HG03039 (cell line): ENCODE measurements at regions not wholly inside any gene's neighbourhood (a gene's known extent, or its start where the extent isn't known, plus 50 kb on each side); places are given as distances from the start of the nearest gene placed in this dataset.
A peak's percentile ranks its signal among the peaks of the same experiment; 100 is the strongest.

ENCODE experiments used
- ATAC-seq: cut with Tn5 transposase; IDR thresholded peaks from one replicate; pipeline ENCODE4 v1.9.1; 2021; ENCODE audit warnings: mild to moderate bottlenecking, moderate library complexity; ENCODE audit not compliant: unreplicated experiment

DNA sequence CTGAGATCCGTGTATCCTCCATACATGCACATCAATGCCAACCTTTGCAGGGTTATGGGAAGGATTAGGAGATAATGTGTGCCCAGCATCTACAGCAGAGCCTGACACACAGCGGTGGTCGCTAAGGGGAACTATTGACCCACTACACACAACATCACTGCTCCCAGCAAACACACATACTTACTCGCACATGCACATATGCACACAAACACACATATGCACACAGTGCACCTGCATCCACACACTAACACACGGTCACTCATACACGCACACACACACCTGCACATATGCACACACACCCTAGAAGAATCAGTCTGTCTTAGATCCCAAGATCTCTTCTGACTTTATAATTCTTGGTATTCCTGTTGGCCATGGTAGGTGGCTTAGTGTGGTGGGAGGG lies 118.3 kb downstream of the GYPC start:
- ATAC-seq, result no peak

DNA sequence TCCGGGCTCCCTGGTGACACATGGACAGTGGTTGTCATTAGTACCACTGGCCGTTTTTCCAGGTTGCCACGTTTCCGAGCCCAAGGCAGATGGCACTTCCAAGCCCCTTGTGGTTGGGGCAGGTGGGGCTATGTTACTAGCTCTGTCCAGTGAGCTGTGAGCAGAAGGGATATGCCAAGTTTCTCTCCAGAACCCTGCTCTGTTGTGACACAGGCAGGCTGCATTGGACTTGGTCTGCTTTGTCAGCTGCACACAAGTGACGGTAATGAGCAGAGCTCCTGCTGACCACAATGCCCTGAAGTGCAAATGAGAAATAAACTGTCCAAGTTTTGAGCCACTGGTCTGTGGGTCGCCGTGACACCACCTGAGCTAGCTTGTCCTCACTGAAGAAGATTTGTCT lies 118.8 kb downstream of the GYPC start:
- ATAC-seq, result no peak

DNA sequence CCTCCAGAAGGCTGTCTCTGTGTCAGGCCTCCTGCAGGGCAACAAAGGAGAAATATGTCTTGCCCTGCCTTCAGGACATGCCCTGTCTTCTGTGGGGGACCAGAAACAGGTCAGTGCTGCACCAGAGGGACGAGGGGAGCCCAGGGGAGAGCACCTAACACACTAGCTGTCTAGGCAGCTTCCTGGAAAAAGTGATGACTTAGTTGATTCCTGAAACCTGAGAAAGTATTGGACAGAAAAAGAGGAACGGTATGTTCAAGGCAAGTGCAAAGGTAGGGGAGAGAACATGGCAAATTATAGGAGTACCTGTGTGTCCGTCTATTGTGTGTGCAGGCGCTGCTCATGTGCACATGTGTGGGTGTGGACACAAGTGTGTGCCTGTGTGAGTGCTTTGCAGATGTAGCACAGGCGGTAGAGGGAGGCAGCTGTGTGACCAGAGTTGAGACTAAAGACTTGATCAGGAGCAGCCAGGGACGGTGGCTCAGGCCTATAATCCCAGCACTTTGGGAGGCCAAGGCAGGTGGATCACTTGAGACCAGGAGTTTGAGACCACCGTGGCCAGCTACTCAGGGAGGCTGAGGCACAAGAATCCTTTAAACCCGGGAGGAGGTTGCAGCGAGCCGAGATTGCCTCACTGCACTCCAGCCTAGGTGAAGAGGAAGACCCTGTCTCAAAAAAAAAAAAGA lies 119.5 kb downstream of the GYPC start:
- no peak for ATAC-seq

DNA sequence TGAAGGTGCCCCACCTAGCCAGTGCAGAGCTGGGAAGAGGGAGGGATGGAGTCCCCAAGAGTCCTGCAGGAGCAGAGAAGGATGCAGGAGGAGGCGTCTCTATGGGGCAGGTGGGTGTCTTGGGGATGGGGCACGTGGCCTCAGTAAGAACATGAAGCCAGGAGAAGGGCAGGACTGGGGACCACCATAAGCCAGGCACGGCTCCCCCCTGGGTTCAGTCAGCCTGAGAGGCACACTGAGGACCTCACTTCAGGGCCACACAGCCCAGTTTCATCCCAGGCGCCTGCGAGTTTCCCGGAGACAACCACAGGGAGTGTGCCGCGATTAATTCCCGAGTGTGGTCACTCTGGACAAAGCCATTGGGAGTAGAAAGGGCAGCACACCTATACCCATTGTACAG lies 120.3 kb downstream of the GYPC start:
- no peak for ATAC-seq

DNA sequence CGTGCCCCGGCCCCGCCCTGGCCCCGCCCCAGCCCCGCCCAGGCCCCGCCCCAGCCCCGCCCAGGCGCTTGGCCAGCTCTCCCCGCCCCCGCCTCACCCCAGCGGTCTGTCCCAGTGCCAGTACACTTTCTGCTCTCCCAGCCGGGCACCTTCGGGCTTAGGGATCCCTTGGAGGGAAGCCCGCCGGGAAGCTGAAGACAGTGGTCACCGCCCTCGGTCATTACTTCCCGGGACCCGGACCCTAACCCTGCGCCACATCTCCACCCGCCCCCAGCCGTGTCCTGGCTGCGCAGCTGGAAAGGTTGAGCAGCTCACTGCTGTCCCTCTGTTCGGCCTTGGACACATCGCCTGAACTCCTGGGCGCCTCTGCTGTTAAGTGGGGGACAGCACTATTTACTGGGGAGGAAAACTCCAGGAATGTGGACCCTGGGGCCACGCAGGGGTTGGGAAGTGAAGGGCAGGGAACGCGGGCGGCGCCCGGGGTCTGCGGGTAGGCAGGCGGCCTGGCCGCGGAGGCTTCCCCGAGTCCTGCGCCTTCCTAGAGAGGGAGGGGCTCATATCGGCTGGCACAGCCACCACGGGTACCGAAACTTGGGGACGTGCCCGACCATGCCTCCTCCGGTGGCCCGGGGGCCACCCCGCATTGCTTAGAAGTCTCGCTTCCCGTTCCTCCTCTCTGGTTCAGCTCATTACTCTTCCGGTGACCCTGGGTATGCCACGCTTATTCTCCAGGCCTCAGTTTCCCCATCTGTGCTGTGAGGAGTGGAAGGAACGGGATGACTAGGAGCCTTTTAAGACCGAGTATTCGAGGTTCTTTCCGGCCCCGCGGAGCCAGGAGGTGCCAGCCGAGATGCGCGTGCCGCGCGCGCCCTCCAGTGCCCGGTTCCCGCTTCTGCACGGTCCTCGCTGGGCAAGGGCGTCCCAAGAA lies 121.0 kb downstream of the GYPC start:
- peak; percentile 87 for ATAC-seq

DNA sequence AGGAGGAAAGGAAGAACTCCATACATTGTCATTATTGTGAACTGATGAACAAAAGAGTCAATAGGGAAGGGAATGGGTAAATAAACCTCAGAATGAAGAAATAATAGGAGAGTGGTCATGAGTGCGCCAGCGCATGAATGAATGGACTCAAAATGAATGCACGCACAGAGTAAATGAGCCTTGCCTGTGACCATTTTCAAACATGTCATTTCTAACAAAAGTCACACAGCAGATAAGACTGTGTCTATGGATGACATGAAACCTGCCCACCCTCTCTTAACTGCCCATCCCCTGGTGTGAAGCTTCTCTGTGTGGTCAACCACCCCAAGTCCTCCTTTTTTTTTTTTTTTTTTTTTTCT lies 121.1 kb upstream of the TEX51 start:
- ATAC-seq, result peak; percentile 11

DNA sequence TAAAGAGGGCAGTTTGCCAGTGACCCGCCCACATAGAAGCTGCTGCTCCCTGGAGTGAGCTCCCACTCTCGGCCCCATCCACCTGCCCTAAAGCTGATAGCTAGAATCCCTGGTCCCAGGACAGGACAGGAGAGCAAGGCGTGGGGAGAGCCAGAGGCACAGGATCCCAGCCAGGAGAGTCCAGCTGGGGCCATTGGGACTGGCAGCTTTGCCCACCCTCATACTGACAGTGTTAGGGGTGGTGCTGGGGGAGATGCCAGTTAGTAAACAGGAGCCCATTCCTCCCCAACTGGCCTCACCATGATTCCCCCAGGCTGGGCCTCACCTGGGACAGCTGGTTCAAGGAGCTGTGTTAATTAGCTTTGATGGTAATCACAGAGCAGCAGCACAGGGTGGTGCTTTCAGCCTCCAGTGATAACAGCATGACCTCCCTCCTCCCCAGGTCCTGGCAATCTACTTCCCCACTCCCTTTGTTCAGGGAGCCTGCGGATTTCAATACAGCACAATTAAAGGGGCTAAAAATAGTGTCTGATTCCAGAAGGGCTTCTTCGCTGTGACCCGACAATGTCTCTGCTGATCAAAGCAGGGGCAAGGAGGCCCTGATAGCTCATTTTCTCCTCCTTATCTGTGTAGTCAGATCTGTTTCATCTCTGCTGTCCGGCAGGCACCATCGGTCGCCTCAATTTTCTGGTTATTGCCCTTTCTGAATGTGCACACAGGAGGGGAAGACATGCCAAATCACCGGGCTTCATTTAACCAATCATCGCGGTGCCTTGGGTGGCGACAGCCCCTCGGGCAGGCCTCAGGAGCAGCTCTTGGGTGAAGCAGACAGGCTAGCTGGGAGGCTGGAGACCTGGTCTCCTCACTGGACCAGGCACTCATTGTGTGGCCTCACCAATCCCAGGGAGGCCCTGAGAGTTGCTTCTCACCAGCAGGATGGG lies 119.9 kb upstream of the TEX51 start:
- ATAC-seq, result no peak

DNA sequence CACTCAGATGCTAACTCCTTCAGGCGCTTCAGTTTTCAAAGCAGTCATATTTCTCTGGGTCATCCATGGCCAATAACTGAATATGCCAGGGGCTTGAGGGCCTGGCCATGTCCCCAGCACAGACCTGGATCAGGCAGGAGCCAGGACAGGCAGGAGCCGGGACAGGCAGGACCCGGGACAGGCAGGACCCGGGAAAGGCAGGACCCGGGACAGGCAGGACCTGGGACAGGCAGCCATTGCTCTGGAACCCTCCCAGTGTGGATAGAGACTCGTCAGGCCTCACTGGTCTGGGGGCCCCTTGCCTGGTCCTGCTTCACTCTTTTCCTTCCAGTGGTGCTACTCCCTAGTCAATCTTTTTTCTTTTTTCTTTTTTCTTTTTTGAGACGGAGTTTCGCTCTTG lies 117.5 kb upstream of the TEX51 start:
- no peak for ATAC-seq

DNA sequence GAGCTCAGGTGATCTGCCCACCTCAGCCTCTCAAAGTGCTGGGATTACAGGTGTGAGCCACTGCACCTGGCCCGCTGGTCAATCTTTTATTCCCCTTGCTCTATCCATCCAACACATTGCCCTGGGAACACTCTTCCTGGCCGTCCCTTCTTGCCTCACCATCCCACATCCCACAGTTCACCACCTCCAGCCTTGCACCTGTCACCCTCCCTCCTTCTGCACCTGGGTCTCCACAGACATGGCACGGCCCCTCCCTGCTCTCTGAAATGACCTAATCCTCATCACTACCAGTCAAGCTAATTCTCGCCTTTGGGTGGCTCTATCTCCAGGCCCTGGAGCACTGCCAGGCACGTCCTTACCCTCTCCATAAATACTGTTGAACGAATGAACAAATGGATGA lies 116.9 kb upstream of the TEX51 start:
- ATAC-seq, result no peak

DNA sequence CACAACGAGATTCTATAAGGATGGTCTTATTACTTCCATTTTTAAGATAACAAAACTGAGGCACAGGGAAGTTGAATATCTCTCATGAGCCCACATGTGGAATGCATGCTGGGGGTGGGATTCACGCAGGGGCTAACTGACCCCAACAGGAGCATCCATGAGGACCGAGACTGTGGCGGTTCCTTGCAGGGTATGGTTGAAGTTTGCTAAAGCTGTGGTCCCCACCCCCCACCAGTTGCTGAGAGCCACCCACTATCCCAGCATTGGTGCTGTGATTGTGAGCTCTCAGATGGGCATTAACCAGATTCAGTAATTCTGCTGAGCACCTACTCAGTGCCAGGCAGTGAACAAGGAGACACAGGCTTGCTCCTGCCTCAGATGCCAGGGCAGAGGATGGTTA lies 116.0 kb upstream of the TEX51 start:
- no peak for ATAC-seq

DNA sequence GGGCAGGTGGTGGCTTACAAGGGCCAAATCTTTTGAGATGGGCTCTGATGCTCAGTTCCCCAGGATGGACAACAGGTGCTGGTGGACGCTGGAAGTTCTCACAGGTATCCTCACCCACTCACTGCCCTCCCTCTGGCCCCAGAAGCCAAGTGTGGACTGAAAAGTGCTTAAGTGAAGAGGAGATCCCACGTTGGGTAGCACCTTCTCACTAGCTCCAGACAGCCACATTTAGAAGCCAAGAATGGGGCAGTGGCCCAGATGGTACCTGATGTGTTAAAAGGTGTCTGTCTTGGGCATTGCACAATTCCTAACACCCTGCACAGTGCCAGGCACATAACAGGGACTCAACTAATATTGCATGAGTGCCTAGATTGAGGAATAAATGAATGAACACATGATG lies 115.3 kb upstream of the TEX51 start:
- ATAC-seq, result no peak

DNA sequence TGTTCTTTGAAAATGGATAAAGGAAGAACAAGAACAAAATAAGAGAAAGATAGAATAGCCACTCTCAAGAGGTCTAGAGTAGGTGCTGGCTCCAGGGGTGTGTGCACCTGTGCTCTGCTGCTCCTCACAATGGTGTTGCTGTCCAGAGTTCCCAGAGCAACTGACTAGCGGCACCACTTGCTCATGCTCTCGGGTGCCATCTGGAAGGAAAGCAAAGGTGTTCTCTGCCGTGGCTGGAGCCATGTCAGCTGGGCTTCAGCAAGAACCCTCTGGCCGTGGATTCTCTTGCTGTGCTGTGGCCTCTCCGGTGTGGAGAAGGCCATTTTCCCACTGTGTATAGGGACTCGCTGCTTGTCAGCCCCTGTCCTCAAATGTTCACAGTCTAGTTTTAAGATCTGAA lies 114.6 kb upstream of the TEX51 start:
- no peak for ATAC-seq

DNA sequence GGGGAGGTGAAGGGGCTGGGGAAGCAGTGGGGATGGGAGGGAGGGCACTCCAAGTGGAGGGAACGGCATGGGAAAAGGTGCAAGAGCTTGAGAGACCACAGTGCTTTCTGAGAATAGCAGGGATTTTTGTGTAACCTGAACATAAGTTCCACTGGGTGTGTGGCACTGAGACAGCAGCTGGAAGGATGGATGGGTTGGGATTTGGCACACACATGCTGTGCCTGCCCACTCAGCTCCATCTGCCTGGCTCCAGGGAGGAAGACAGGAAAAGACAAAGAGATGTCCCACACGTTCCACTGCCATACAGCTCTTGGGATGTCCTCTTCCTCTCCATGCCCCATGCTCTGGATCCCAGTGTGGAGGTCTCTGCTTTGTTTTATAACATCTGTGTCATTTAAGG lies 114.1 kb upstream of the TEX51 start:
- ATAC-seq, result no peak

DNA sequence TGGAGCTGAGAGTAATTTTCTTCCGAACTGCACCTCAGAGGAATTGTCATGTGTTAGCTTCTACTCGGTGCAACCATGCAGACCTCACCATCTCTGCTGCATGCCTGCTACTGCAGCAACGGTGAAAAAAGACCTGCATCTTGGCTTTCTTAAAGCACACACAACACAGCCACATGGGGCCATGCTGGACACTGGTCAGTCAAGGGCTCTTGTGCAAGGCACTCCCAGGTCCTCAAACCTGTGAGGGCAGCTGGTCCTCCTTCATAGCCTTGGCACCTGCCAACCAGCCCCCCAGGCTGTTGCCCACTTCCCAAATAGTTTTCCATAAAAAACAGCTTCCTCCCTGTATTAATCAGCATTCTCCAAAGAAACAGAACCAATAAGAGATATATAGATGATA lies 113.5 kb upstream of the TEX51 start:
- ATAC-seq, result no peak

DNA sequence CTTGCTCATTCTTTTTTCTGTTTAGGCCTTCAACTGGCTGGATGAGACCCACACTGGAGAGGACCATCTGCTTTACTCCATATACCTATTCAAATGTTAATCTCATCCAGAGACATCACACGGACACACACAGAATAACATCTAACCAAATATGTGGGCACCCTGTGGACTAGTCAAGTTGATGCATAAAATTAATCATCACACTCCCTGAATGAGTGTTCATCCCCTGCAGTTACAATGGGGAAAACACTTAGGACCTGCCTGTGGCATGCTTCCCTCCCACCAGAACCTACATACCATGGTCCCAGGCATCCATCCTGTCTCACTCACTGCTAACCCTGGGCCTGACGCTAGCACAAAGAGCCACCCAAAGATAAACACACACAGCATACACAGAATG lies 112.8 kb upstream of the TEX51 start:
- no peak for ATAC-seq

DNA sequence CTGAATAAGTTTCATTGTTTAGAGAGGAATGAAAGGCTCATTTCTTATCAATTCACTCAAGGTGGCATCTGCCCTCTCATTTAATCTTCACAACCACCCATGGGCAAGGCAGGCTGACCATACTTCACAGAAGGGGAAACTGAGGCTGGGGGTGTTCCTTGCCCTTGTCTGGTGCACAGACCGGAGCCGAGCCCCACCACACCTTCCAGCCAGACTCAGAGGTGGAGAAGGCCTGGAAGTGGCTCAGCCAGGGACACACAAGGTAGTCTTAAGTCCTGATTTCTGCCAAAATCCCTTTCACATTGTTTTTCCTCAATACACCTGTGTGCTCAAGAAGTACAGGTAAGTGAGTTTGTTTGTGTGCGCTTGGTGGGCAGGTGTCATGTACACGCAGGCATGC lies 111.9 kb upstream of the TEX51 start:
- no peak for ATAC-seq

DNA sequence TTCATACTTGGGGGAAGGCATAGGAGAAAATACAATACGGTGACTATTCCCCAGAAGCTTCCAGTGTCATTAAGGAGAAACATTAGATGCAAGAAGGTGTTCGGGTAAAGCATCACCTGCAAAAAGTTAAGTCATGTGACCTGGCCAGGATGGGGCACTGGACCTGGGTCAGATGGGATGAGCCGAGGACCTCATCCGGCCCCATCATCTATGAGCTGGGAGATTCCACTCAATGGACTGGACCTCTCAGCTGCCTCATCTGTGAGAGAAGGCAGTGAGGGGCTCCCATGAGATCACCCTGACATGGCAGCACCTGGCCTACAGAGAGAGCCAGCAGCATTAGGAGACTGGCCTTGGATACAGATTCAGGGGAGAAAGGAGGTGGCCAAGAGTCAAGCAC lies 111.4 kb upstream of the TEX51 start:
- ATAC-seq, result no peak

DNA sequence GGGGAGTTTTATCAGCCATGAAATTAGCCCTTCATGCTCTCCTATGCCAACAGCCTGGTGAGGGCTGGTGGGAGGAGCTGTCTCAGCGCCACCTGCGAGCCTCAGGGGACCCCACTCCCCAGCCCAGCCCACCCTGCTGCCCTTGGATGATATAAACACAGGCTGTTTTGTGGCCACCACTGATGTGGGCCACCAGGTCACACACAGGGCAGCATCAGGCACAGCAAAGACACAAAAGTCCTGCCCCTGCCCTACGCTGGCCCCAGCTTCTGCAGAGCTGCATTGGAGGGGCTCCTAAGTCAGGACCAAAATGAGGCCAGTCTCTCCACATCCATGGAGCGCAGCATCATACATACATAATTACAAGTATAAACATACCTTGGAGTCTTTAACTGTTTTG lies 110.6 kb upstream of the TEX51 start:
- ATAC-seq, result no peak

DNA sequence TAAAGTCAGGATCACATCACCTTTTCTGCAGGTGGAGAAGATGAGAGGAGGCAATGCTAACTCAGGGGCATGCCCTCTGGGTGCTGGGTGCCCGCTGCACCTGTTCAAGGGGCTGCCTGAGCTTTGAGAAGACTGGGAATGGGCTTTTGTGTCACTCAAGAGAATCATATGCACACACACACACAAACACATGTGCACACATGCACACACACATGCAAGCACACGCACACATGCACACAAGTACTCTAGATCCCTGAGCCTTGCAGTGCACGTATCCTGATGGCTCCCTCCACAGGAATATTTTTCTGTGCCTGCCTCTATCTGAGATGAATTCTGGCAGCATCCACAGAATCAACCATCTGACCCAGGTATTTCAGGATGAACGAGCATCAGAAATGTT lies 110.0 kb upstream of the TEX51 start:
- no peak for ATAC-seq

DNA sequence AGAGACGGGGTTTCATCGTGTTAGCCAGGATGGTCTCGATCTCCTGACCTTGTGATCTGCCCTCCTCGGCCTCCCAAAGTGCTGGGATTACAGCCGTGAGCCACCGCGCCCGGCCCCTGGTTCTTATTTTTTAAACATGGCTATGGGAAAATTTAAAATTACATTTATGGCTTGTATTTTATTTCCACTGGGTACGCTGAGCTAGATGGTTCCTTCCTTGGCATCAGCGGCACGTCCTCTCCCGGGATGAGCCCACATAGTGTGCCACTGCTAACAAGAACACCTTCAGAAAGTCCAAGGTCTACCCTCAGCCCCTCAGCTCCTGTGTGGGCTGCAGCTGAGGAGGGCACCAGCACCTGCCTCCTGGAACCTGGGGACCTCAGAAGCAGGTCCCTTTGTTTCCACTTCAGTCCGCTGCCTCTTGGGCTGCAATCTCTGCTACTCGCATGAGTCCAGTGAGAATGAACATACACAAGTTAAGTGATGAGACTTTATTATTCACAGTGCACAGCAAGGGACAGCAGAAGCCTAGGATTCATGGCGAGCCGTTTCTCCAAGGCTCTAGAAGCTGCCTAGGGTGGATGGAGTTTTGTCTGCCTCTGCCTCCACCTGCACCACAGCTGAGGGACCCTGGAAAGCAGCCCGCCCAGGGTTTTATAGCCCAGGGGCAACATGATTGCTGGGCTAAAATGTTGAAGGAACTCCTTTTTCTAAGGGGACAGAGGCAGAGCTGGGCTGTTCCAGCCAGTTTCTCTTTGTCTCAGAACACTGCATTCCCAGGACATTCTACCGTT lies 107.5 kb upstream of the TEX51 start:
- no peak for ATAC-seq

DNA sequence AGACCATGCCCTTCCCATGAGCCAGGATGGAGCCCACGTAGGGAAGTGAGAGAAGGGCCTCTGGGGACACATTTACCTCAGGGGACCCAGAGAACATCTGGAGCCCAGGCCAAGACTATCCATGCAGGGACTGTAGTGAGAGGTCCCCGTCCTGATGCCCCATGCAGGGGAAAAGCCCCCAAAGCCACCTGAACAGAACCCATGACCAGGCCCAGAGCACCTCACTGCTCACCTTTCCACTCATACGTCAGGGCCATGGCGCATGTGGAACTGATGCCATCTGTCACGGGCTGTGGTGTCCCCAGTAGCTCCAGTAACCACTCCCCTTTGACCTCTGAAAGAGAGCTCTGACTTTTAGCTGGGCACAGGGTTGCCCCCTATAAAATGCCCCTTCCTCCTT lies 106.5 kb upstream of the TEX51 start:
- no peak for ATAC-seq
